Breast epithelium (tissue), 3 donors: ENCODE measurements at regions not wholly inside any gene's neighbourhood (a gene's known extent, or its start where the extent isn't known, plus 50 kb on each side); places are given as distances from the start of the nearest gene placed in this dataset.

ENCODE experiments used
- CTCF ChIP-seq, 3 donors: fragments of 450-650 bp; IDR thresholded peaks; one replicate each; pipeline ENCODE4 v1.5.1; 2016 to 2017; ENCODE audit warnings: antibody characterized with exemption in 3 of 3, mild to moderate bottlenecking in 3 of 3, moderate library complexity in 3 of 3
- POLR2AphosphoS5 ChIP-seq, 3 donors: sonication (generic); formaldehyde crosslinking; IDR thresholded peaks; one replicate each; pipeline ENCODE4 v1.6.1; 2017; ENCODE audit warnings: antibody characterized with exemption in 3 of 3

GRCh38 chr7:79979437-79979836 lies 155.2 kb upstream of the GNAI1 start:
- TF ChIP-seq CTCF (IDR thresholded peaks at IDR 0.05) (no peak), POLR2AphosphoS5 (IDR thresholded peaks at IDR 0.05) (no peak)
